Erythroblast (primary cell): ENCODE measurements at regions not wholly inside any gene's neighbourhood (a gene's known extent, or its start where the extent isn't known, plus 50 kb on each side); places are given as distances from the start of the nearest gene placed in this dataset.

Experiments used
- GATA1 ChIP-seq: IDR thresholded peaks from 2 replicates; pipeline ENCODE4 v1.6.1; 2011; ENCODE audit warnings: low read depth, mild to moderate bottlenecking, control low read depth, low read length, moderate library complexity
- POLR2A ChIP-seq: IDR thresholded peaks from 2 replicates; pipeline ENCODE4 v1.6.1; 2011; ENCODE audit warnings: mild to moderate bottlenecking, low read length

GRCh38 chr7:51757960-51758359, 441.4 kb upstream of the COBL start:
- TF ChIP-seq POLR2A (no peak), GATA1 (no peak)
